Transverse colon (tissue), 4 donors: ENCODE measurements at regions not wholly inside any gene's neighbourhood (a gene's known extent, or its start where the extent isn't known, plus 50 kb on each side); places are given as distances from the start of the nearest gene placed in this dataset.

Experiments used
- DNase-seq: peaks from one replicate; pipeline ENCODE4 v3.0.0-alpha.2; 2019
- H3K27ac ChIP-seq, 4 donors: fragments of 200-600 bp; sonication (generic); 2 replicates each; pipeline ENCODE4 v1.5.1; 2016 to 2018; ENCODE audit warnings: inconsistent platforms in 4 of 4
- H3K27me3 ChIP-seq: fragments of 200-600 bp; sonication (generic); 2 replicates; pipeline ENCODE4 v1.5.1; 2017; ENCODE audit warnings: inconsistent platforms
- H3K36me3 ChIP-seq, 4 donors: fragments of 200-600 bp; sonication (generic); 2 replicates each; pipeline ENCODE4 v1.5.1; 2017 to 2019; ENCODE audit warnings: inconsistent platforms in 4 of 4
- H3K4me1 ChIP-seq, 4 donors: fragments of 200-600 bp; sonication (generic); 2 replicates each; pipeline ENCODE4 v1.5.1; 2017 to 2020; ENCODE audit warnings: inconsistent platforms in 4 of 4
- H3K4me3 ChIP-seq, 4 donors: fragments of 200-600 bp; sonication (generic); 1 replicate in 1 of 4; 2 replicates in 3 of 4; pipeline versions ENCODE4 v1.5.1 to v1.6.1; 2017 to 2019; ENCODE audit warnings: inconsistent platforms in 4 of 4
- H3K9me3 ChIP-seq, 2 donors: fragments of 200-600 bp; sonication (generic); 2 replicates each; pipeline ENCODE4 v1.5.1; 2017 to 2019; ENCODE audit warnings: inconsistent platforms in 2 of 2
- EP300 ChIP-seq: sonication (generic); formaldehyde crosslinking; IDR thresholded peaks from one replicate; pipeline ENCODE4 v1.6.1; 2017; ENCODE audit warnings: antibody characterized with exemption, low read depth
- POLR2A ChIP-seq: fragments of 450-650 bp; IDR thresholded peaks from one replicate; pipeline ENCODE4 v1.6.1; 2016; ENCODE audit warnings: antibody characterized with exemption, mild to moderate bottlenecking, moderate library complexity
- POLR2AphosphoS5 ChIP-seq, 3 donors: sonication (generic); formaldehyde crosslinking; IDR thresholded peaks; one replicate each; pipeline ENCODE4 v1.6.1; 2016; ENCODE audit warnings: antibody characterized with exemption in 3 of 3
- WGBS, 2 donors: methylation state at CpG; one replicate each; pipeline ENCODE4 v1.1.5; 2018; ENCODE audit warnings: low coverage in 1 of 2; 5-methylcytosine and 5-hydroxymethylcytosine counted together
- in situ Hi-C, 4 donors: fragments of 200-750 bp; cut with MboI; loops; one replicate each; pipeline versions ENCODE4 v1.15.0 to v1.15.1; 2017; ENCODE audit warnings: low sequenced_read_pairs in 3 of 4, low pct_ligation_motif_present in 1 of 4, low pct_unique_long_range_greater_than_20kb in 1 of 4
- intact Hi-C: fragments of 100-400 bp; cut with DNase I; formaldehyde crosslinking; loops from one replicate; pipeline ENCODE4 v1.15.1; 2023; ENCODE audit warnings: low total_unique reads
- TF ChIP-seq, protein P1 (sequence below), 5 experiments: fragments of 200-600 bp in 3 of 5; fragments of 450-650 bp in 2 of 5; sonication (generic) in 3 of 5; IDR thresholded peaks; 1 replicate in 2 of 5; 2 replicates in 3 of 5; pipeline ENCODE4 v1.5.1; 2016 to 2017; ENCODE audit warnings: antibody characterized with exemption in 5 of 5, inconsistent platforms in 3 of 5, mild to moderate bottlenecking in 2 of 5, moderate library complexity in 1 of 5

DNA sequence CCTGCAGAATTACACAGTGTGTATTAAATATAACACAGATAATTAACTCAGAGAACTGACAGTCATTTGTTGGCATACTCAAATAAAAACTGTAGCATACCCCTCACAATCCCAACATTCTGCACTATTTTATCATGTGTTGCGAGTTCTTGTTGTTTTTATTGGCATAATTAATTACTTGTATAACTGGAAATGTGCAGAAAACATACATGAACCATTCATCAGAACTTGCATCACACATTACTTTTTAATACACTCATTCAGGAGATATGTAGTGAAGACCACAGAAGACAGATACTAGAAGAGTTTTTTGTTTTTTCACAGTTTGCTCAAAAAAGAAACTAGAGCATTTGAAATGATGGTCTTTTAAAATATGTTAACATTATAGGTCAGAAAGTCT, 74.6 kb upstream of the NEIL3 start:
- DNase-seq, result no peak
- no peak overlapping the region for H3K4me3 ChIP-seq
- WGBS, 2 donors, result 63 to 67% methylated on average over 1 of the region's 1 CpG
- in situ Hi-C loops (no loop called here), intact Hi-C loops (no loop called here)
- no peaks in the 10 kb centered on the region for H3K27me3 ChIP-seq
- no peaks in the 10 kb centered on the region for H3K4me1 ChIP-seq
- H3K9me3 ChIP-seq, result no peaks in the 10 kb centered on the region
- no peak overlapping the region for H3K27ac ChIP-seq
- TF ChIP-seq EP300 (no peak), POLR2AphosphoS5 (IDR thresholded peaks at IDR 0.05) (no peak), POLR2A (no peak)
- TF ChIP-seq, protein P1, sequence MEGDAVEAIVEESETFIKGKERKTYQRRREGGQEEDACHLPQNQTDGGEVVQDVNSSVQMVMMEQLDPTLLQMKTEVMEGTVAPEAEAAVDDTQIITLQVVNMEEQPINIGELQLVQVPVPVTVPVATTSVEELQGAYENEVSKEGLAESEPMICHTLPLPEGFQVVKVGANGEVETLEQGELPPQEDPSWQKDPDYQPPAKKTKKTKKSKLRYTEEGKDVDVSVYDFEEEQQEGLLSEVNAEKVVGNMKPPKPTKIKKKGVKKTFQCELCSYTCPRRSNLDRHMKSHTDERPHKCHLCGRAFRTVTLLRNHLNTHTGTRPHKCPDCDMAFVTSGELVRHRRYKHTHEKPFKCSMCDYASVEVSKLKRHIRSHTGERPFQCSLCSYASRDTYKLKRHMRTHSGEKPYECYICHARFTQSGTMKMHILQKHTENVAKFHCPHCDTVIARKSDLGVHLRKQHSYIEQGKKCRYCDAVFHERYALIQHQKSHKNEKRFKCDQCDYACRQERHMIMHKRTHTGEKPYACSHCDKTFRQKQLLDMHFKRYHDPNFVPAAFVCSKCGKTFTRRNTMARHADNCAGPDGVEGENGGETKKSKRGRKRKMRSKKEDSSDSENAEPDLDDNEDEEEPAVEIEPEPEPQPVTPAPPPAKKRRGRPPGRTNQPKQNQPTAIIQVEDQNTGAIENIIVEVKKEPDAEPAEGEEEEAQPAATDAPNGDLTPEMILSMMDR (IDR thresholded peaks at IDR 0.05), result no peak
- H3K36me3 ChIP-seq, result no peaks in the 10 kb centered on the region

DNA sequence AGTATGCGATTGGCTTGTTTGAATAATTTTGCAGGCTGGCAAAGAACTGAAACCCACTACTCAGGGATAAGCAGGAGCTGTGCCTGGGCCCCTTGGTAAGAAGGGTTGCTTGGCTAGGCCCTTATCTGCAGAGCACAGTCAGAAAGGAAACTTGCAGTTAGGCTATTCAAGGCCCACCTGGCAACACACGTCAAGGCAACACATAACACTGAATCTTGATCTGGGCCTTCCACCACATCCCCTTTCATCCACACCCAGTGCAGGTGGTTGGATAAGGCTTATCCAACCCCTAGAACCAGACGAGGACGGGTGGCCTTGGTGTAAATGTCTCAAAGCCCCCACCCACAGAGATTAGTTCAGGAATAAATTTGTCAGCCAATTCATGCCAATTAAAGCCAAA, 72.8 kb upstream of the NEIL3 start:
- TF ChIP-seq POLR2A (no peak), EP300 (no peak), POLR2AphosphoS5 (IDR thresholded peaks at IDR 0.05) (no peak)
- TF ChIP-seq, protein P1 (IDR thresholded peaks at IDR 0.05), result no peak
- no peaks in the 10 kb centered on the region for H3K27me3 ChIP-seq
- H3K36me3 ChIP-seq, result no peaks in the 10 kb centered on the region
- DNase-seq, result no peak
- intact Hi-C loops (no loop called here), in situ Hi-C loops (no loop called here)
- H3K9me3 ChIP-seq, result no peaks in the 10 kb centered on the region
- no peak overlapping the region for H3K4me3 ChIP-seq
- no peak overlapping the region for H3K27ac ChIP-seq
- no peaks in the 10 kb centered on the region for H3K4me1 ChIP-seq
- WGBS, 2 donors, result 85 to 100% methylated on average over 1 to 4 of the region's 4 CpGs

DNA sequence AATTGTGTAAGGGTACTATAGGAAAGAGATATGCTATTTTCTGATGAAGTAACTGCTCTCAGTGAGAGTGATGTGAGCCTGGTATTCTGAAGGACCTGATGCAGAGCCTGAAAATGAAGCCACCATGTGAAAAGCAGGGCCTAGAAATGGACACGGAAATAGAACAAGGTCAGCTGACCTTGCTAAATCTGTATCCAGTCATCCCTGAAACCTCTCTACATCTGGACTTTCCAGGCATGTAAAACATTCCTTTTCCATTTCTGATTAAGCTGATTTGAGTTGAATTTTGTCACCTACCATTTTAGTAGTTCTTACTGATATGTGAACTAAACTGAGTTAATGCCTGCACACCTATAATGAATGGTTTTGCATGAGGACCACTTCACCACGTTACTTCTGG, 72.4 kb upstream of the NEIL3 start:
- Histone ChIP-seq H3K36me3 (no peaks in the 10 kb centered on the region), H3K27me3 (no peaks in the 10 kb centered on the region), H3K4me1 (no peaks in the 10 kb centered on the region), H3K9me3 (no peaks in the 10 kb centered on the region), H3K4me3 (no peak overlapping the region), H3K27ac (no peak overlapping the region)
- WGBS, 2 donors, result 75 to 100% methylated on average over 1 to 2 of the region's 2 CpGs
- TF ChIP-seq EP300, result no peak
- TF ChIP-seq, protein P1 (IDR thresholded peaks at IDR 0.05), result no peak
- no peak for TF ChIP-seq POLR2A
- no peak for TF ChIP-seq POLR2AphosphoS5 (IDR thresholded peaks at IDR 0.05)
- in situ Hi-C loops, result no loop called here
- DNase-seq, result no peak
- intact Hi-C loops, result no loop called here

DNA sequence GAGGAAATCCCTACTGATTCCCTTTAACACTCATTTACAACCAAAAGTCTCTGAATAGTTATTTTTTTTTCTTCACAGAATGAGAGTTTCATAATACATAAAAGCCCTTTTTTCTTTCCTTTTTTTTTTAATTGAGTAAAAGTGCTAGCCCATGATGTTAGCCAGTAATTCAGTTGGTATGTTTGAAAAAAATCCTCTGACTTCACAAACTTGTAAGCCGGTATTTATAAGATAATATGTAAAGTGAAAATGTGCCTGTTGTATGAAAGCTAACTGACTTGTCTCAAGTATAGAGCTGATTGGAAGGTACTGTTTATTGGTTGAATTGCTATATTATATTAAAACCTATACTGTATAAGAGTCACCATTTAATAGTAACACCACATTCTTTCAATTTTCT, 70.2 kb upstream of the NEIL3 start:
- 82% methylated on average over 1 of the region's 1 CpG; no CpG with 5 or more reads in 1 of the 2 donors for WGBS, 2 donors
- Histone ChIP-seq H3K9me3 (no peaks in the 10 kb centered on the region), H3K36me3 (no peaks in the 10 kb centered on the region), H3K4me3 (no peak overlapping the region), H3K4me1 (no peaks in the 10 kb centered on the region), H3K27me3 (no peaks in the 10 kb centered on the region), H3K27ac (no peak overlapping the region)
- intact Hi-C loops (no loop called here), in situ Hi-C loops (no loop called here)
- no peak for TF ChIP-seq EP300
- TF ChIP-seq, protein P1 (IDR thresholded peaks at IDR 0.05), result no peak
- TF ChIP-seq POLR2A, result no peak
- TF ChIP-seq POLR2AphosphoS5 (IDR thresholded peaks at IDR 0.05), result no peak
- DNase-seq, result no peak
